Lung microvascular endothelial cell (primary cell): ENCODE measurements at regions not wholly inside any gene's neighbourhood (a gene's known extent, or its start where the extent isn't known, plus 50 kb on each side); places are given as distances from the start of the nearest gene placed in this dataset.

ENCODE experiments used
- DNase-seq, 2 donors: peaks; one replicate each; pipeline versions ENCODE4 v3.0.0 to v3.0.0-alpha.2; 2010; ENCODE audit warnings: low read depth in 2 of 2

DNA sequence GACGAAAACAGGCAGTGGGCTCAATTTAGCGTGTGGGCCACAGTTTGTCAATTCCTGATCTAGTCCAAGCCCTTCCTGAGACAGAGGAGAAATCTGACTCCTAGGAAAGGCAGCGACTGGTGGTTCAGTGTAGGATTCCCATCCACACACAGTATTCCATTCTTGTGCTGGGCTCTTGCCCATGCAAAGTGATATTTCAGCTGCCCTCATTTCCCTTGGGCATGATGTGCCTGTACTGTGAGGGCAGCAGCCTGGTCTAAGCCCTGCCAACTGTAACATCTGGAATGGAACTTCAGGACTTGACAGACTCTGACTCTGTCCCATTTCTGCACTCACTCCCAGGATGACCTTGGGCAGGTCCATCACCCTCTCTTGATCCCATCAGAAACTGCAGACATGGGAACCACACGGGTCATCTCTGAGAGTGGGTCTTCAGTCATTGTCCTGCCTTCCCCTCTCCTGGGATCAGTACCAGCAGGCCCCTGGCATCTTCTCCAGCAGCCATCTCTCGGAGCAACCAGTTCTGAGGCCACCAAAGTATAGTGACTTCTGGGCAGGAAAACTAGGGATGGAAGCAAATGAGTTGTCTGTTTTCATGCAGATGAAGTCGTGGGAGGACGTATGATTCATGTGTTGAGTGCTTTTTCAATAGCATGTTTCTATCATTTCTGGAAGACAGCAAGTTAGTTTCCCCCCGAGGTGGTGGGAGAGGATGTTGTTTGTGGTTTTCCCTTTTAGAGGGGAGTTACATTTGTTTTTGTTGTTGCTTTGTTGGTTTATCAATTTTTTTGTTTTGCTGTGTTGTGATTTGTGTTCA lies 54.2 kb upstream of the BCL2L14 start:
- DNase-seq: no peak

DNA sequence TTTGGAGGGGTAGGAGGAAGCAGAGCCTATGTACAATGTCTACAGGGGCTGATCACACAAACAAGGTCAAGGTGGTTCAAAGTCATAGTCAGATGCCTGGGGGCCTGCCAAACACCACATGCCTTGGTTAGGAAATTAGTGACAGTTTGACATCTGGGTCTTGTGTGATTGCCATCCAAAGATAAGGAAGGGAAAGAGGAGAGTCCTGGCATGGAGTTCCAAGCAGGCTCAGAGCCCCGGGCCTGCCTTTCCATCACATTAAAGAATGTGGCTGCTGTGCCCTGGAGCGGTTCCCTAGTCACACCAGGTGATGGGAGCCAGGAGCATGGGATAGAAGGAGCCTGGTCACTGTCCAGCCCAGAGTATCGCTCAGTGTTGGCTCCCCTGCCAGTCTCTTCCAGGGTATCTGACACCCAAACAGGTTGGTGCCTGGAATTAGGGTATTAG lies 53.6 kb upstream of the BCL2L14 start:
- peak in 1 of 2 donors; percentile 41 for DNase-seq

DNA sequence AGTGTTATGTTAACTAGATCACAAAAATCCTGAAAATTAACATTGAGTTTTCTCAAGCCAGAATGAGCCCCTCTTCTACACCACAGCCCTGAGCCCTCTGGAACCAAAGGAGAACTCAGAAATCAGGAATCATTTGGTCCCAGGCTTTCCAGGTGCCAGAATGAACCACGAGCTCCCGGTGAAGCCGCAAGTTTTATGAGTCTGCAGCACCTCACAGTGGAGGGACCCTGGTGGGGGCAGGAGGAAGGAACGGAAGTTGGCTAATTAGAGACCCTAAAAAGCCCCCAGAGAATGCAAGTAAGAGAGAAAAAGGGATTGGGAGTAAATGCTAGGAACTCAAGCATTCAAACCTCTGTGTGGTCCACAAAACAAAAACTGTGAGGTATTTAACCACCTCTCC lies 52.9 kb upstream of the BCL2L14 start:
- DNase-seq: peak; percentile 23 to 32

DNA sequence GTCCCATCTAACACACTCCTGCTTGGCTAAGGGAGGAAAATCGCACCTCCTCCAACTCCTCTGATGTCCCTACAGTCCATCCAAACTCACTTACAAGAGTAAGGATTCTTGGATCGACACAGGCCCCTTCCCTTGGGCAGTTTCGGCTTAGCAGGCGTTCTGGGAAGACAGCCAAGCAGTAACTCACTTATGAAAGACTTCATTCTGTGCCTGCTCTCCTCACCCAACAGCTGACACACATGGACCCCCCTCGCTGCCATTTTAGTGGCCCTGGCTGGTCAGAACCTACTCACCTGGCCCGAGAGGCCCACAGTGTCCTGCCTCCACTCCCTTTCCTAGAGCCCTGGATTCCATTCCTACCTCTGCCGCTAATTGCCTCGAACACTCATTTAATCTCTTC lies 52.3 kb upstream of the BCL2L14 start:
- DNase-seq: no peak

DNA sequence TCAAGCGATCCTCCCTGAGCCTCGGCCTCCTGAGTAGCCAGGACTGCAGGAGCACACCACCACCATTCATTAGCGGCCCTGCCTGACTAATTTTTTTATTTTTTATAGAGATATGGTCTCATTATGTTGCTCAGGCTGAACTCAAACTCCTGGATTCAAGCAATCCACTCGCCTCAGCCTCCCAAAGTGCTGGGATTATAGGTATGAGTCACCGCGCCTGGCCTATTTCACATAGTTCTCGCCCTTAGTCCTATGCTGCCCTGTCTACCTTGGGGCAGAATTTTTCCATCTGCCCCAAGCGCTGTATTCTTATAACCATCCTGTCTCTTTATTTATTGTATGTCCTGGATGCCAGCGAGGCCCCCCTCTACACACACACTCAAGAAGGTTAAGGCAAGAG lies 50.9 kb upstream of the BCL2L14 start:
- no peak for DNase-seq

DNA sequence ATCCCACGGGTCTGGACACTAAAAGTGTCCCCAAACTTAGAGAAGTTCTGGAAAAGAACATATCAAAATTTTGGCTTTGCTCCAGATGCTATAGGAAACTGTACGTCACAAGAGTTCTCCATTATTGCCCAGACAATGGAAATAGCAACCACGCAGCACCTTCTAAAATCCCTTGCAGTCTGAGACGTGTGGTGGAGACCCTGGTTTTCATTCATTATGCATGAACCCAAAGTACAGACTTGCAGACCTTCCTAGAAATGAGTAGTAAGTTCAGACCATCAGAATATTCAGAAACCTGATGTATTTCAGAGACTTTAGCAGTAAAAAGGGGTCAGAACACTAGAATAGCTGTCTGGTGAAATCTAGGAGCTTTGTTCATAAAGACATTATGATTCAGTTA lies 50.0 kb upstream of the BCL2L14 start:
- no peak for DNase-seq
